GM18861 (cell line): ENCODE measurements at regions not wholly inside any gene's neighbourhood (a gene's known extent, or its start where the extent isn't known, plus 50 kb on each side); places are given as distances from the start of the nearest gene placed in this dataset.
A peak's percentile ranks its signal among the peaks of the same experiment; 100 is the strongest.

ENCODE experiments used
- ATAC-seq: cut with Tn5 transposase; IDR thresholded peaks from one replicate; pipeline ENCODE4 v1.9.1; 2021; ENCODE audit not compliant: unreplicated experiment

DNA sequence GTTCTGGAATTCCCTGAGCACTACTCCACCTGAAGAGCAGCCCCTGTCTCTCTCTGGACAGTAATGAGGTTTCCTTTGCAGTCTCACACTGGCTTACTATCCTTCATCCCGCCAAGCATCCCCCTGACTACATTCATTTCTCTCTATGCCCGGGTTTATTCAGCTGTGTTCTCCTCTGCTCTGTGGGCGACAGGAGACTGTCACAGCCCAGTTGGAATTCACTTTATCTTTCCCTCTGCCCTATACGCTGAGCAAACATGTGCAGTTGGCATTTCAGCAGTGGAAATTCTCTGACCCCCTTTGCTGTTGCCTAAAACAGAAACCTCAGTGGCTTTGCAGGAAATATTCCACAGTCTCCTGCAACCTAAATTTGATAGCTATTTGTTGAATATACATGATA lies 83.5 kb upstream of the MAX start:
- ATAC-seq = no peak

DNA sequence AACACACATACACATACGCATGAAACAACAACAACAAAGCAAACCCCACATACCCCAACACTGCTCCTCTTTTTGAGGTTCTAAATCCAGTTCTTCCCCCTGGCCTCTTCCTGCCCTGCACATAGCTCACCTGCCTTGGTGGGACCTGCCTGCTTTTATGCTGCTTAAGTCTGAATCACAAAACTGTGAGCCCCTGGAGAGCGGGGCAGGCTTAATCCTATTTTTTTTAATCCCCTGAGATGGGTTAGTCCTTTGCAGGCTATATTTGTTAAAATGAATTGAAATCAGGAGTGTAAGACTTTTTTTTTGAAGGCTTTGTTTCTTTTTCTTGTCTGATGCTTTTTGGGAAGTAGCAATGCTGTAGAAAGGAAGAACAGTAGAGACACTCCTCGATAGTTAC lies 84.6 kb upstream of the MAX start:
- ATAC-seq = no peak

DNA sequence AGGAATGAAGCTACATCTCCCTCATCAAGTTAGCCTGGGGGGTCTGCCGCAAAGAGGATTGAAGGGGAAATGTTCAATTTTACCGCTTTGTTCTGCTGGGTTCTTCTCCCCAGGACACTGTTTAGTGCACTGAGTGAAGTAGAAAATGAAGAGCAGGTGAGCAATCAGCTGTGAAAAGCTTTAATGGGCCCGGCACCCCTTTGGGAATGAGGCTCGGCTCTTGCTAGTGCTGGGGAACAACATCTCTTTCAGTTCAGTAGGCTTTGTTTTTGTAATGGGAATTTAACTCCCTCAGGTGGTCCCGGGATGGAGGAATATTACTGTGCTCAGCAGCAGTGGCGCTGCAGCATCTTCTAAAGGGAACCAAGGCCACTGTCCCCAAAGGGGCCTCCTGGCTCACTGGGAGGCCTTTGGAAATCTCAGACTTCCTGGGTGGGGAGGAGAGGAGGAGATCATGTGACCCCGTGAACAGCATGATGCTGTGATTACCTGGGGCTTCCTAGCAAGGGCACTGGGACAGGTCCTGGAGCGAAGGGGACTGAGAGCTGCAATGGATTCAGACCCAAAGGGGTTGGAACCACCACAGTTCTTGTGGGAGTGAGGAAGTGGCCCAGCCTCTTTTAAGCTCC lies 85.2 kb upstream of the MAX start:
- ATAC-seq = no peak

DNA sequence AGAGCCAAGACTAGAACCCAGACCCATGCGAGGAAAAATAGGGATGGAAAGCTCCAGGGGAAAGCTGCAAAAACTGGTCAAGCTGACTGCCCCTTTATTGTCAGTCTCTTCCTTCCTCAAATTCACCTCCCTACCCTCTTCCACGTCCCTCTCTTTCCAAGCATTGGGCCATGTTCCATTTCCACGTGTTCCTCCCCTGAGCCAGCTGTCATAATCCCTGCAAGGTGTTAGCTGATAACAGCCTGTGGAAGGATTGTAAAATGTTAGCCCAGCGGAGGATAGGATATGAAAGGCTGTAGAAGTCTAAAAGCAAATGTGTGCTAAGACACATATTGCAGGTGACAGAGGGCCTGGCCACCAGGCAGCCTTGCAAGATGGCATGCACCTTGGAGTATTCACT lies 88.0 kb upstream of the MAX start:
- ATAC-seq = no peak

DNA sequence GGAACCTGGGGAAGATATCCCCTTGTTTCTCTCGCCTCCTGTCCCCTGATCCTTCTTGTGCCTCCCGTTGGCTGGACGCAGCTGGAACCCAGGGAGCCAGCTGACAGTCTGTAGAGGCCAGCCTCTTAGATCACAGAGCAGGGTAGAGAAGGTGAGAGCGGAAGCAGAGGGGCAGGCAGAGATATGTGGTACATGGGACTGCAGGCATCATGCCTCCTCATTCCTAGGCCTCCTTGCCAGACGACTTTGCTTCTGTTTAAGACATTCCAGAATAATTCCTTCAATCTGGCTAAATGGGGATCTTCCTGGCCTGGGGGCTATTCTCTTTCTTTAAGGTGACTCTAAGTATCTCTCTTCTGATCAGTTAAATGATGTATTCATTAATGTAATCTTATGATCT lies 89.4 kb upstream of the MAX start:
- no peak for ATAC-seq

DNA sequence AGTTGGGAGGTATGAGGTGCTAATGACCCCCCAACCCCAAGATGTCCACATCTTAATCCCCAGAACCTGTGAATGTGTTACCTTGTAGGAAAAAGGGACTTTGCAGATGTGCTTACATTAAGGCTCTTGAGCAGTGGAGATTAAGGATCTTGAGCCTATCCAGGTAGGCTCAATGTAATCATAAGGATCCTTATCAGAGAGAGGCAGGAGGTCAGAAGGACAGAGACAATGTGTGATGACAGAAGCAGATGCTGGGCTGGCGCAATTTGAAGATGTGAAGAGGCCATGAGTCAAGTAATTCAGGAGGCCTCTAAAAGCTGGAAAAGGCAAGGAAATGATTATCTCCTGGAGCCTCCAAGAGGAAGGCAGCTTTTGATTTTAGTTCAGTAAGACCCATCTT lies 90.4 kb upstream of the MAX start:
- ATAC-seq = no peak

DNA sequence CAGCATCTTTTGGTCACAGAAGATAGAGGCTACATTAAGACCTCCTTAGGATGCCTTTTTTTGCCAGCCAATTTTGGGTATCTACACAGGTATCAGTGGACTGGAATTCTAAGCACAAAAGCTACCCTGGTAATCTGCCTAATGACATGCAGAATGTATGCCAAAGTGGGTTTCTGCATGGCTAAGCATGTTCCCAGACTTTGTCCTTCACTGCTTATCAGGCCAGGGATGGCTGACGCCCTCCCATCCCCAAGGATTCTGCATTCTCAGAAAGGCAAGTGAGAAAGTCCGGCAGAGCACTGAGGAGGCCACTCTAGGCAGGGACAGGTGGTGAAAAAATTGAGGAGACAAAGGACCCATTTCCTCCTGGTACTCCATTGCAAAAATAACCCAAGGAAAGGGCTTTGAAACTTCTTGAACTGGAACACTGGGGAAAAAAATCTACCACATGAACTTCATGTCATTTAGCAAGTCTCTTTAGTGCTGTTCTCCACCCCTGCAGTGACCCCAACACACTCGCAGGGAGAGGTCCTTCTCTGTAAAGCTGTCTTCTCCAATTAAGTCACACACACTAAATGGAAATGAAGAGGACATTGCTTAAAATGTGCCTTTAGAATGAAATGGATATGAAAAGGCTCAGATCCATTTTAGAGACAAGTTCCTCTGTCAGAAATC lies 91.7 kb upstream of the MAX start:
- ATAC-seq = no peak

DNA sequence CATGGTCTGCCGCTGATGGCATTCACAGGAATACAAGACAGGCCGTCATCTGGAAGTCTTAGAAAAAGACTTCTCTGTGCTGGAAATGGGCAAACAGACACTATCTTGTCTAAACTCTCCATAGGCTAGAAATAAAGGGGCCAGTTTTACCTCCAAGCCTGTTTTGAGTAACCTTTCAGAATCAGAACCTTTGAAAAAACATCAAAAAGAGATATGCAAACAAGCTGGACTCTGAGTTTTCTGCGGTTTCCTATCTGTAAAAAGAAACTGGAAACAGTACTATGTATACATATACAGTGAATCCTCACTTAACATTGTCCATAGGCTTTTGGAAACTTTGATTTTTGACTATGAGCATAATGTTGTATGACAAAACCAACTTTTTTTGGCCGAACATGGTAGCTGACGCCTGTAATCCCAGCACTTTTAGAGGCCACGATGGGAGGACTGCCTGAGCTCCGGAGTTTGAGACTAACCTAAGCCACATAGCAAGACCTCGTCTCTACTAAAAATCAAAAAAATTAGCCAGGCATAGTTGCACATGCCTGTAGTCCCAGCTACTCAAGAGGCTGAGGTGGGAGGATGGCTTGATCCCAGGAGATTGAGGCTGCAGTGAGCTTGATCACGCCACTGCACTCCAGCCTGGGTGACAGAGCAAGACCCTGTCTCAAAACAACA lies 92.9 kb upstream of the MAX start:
- ATAC-seq = peak; percentile 92

DNA sequence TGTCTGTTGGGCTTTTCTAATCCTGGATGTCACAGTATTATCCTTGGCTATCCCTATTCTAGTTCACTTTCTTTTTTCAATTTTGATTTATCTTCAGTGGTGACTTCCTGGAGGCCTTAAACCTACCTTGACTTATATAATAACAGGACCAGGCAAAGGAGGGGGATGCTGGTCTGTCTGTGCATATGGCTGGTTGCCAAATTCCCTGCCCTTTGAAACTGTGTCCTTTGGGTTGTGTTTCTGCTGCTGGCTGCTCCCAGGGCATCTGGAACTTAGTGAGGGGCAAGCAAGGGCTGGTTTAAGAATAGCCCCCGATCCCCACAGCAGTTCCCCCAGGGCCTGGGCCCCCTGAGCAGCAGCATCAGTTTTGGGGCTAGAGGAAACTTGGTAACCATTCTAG lies 96.0 kb upstream of the MAX start:
- ATAC-seq = no peak

DNA sequence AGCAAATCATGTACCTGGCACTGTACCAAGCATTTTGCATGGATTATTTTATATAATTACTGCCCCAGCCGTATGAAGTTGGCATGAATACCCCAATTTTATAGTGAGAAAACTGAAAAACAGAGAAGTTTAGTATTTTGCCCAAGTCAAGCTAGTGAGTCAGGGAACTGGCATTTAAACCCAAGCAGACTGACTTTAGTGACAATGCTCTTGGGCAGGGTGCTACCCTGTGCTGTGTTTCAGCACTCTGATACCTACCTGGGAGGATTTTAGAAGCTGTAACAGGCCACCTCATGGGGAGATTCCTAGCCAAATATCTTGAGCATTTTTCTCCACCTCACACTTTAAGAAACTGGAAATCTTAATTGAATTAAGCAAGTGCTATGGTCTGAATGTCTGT lies 98.1 kb upstream of the MAX start:
- no peak for ATAC-seq

DNA sequence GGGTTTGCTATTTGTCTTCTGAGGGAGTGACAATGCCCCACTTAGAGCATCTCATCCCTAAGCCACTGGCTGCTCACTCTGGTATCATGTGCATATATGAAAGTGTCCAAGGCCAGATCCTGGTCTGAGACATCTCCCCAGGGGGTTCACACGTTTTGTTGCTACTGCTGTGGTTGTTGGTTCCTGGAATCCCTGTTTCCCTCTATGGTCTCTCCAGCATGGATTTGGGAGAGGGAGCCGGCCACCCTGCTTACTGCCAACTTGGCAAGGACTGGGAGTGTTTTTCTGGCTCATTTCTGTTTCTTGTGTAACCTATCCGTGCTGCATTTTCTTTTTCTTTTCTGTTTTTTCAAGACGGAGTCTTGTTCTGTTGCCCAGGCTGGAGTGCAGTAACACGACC lies 101.3 kb upstream of the MAX start:
- no peak for ATAC-seq

DNA sequence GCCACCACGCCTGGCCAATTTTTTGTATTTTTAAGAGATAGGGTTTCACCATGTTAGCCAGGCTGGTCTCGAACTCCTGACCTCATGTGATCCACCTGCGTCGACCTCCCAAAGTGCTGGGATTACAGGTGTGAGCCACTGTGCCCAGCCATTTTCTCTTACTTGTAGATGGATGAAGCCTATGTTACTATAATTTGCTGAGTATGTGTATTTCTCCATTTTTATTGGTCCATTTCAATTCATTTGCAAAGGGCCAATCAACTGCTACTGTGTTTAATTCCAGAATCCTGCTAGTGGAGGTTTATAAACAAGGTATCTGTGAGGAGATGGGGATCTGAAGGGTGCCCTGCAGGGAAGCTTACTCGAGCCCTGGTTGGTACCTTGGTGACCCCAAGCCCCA lies 101.7 kb upstream of the MAX start:
- no peak for ATAC-seq

DNA sequence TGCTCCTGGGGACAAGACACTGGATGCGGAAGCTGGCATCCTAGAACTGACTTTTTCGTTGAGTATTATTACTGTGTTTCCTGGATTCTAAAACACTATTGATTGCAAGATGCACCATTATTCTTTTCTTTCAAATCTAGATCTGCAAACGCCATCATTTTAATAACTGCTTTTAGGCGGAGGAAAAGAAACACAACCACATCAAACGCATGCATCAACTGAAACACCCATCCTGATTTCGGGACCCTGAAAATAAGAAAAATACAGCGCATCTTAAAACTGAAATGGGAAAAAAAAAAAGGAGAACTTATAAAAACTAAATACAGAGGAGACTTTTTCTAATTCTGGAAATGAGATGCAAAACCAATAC lies 103.7 kb upstream of the MAX start:
- no peak for ATAC-seq

DNA sequence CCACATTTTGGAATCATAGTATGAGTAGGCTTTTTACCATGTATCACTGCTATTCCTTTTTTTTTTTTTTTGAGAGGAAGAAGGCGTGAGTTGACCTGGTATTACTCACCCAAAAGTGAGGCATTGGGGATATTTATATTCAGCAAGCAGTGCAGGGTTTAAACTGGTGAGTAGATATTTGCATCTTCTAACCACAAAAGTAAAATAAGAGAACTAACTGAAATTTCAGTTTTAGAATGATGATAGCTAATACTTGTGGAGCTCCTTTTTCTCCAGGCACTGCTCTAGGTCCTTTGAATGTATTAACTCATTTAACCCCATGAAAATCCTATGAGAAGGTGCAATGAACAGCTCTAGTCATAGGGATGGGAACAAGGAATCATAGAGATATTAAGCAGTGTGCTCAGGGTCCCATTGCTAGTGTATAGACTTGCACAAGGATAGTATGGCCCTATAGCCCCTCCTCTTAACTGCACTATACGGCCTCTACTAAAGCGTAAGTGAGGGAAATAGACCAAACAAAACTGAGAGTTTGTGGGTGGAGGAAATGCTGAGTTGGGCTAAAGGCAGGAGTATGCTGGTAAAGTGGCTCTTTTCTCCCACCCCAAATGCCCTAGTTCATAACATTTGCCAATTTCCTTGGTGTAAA lies 104.3 kb upstream of the MAX start:
- peak; percentile 69 for ATAC-seq

DNA sequence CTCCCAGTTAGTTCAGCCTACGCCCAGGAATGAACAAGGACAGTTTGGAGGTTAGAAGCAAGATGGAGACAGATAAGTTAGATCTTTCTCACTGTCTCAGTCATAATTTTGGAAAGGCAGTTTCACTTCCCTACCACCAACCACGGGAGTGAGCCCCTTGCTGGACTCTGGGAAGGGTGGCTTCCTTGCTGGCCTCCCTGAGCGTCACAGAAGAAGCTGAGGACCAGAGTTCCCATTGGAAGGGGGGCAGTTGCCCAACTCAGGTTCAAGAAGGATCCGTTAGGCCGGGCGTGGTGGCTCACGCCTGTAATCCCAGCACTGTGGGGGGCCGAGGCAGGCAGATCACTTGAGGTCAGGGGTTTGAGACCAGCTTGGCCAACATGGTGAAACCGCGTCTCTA lies 106.2 kb upstream of the MAX start:
- ATAC-seq = no peak

DNA sequence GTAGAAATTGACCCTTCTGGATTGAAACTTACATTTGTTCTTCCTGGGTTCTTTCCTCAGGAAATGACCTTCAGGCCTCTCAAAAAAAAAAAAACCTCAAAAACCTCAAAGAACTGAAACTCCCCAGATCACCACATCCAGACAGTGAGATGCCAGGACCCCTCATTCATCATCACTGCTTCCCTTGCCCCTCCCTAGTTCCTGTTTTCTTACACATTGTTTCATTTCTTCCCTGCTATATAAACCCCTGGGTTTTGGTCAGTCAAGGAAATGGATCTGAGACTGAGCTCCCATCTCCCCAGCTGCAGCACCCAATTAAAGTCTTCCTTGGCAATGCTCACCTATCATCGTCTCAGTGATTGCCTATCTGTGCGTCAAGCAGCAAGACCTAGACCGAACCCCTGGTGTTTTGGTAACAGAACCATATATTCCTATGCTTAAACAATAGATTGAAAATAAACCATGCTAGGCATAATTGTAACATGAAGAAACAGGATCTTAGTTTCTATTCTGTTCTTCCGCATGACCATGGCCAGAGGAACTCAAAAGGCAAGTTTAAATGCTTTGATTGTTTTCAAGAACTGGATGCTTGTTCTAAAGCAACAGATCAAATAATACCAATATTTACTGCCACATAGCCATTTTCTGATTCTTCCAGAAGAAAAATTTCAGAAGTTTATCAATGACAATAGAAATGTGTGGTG lies 108.0 kb upstream of the MAX start:
- ATAC-seq = no peak

DNA sequence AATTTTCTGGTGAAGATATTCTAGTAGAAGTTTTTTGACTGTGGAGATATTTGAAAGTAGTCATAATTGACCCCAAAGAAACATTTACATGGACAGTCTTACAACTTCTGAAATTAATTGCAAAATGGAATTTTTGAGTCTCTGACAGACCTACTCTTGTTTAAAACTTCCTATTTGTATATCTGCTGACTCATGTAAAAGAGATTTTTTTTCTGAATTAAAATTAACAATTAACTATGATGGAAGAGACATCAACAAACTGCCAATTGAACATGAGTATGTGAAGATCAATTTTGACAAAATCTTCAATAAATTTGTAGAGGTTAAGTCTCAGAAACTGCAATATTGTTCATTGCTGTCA lies 108.5 kb upstream of the MAX start:
- ATAC-seq = no peak

DNA sequence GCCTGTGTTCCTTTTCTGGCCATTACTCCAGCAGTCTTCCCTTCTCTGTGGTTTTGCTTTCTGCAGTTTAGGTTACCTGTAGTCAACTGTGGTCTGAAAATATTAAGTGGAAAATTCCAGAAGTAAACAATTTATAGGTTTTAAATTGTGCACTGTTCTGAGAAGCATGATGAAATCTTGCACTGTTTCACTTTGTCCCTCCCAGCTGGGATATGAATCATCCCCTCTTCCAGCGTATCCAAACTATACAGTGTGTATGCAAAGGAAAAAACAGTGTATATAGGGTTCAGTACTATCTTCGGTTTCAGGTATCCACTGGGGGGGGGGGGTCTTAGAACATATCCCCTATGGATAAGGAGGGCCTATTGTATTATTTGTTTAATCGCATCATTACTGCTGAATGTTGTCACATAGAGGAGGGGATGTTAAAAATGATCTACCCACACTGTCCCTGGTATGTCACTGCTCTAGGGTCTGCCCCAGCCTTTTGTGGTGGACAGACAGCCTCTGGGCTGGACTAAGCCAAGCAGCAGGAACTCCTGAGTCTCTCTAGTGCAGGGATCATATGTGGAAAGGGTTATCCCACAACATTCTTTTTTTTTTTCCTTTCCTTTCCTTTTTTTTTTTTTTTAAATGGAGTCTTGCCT lies 109.1 kb upstream of the MAX start:
- ATAC-seq = no peak

DNA sequence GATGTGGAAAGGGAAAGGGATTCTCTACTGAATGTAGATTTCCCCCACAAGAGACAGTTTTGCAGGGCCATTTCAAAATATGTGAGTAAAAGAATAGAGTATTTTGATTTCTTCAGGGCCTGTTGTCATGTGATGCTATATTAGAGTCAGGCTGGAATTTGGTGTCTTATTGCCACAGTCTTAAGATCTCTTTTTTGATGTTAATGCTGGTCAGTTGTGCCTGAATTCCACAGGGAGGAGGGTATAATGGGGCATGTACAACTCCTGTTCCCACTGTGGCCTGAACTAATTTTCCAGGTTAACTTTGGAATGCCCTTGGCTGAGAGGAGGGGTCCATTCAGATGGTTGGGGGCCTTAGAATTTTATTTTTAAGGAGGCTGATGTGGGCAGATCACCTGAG lies 111.0 kb upstream of the MAX start:
- ATAC-seq = no peak

DNA sequence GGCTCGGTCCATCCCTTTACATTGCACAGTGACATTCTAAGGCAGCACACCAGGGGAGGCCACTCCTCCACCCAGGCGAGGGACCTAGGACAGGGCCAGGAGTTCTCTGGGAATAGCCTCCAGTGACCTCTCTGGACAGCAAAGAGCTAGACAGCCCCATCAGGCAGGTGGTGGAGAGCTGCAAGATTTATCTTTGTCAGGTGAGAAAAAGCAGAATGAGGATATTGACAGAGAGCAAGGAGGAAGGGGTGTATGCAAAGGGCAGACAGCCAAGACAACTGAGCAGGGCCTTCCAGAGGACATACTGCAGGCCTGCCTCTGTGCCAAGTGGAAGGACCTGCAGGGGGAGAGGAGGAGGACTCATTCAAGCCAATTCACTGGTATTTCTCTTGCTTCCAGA lies 112.4 kb upstream of the MAX start:
- ATAC-seq = no peak

DNA sequence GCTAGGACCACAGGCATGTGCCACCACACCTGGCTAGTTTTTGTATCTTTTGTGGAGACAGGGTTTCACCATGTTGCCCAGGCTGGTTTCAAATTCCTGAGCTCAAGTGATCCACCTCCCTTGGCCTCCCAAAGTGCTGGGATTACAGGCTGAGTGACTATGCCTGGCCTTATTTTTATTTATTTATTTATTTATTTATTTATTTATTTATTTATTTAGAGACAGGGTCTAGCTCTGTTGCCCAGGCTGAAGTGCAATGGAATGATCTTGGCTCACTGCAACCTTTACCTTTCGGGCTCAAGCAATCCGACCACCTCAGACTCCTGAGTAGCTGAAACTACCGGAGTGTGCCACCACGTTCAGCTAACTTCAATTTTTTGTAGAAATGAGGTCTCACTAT lies 117.0 kb upstream of the MAX start:
- no peak for ATAC-seq
